ENCODE measurements at regions not wholly inside any gene's neighbourhood (a gene's known extent, or its start where the extent isn't known, plus 50 kb on each side); places are given as distances from the start of the nearest gene placed in this dataset.

DNA sequence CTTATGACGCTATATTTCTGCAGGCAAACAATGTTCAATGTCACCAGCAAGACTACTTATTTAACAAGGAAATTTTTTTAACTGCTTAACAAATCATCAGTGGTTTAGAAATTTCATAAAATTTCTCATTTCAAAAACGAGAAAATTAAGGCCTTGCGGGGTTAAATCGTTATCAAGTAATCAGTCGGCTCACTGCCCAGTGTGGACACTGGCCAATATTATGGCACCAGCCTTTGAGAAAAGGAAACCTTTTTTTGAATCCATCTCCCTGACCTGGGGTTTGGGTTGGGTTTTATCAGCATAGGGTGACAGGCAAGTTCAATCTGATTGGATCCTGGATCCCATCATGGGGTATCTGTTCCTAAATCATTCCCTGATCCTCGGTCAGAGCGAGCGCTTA is 461.2 kb downstream of the SETD4 start:
- Histone ChIP-seq H3K4me3 (ENCODE audit: low read depth, low read length) (no peak overlapping the region), H3K27ac (ENCODE audit: extremely low read depth, low read depth, low read length) (no peak overlapping the region), H3K9me3 (ENCODE audit: control insufficient read depth, insufficient read depth, low read depth, low read length) (no peaks in the 10 kb centered on the region), H3K4me1 (ENCODE audit: control insufficient read depth, insufficient read depth, low read length) (no peaks in the 10 kb centered on the region), H3K36me3 (ENCODE audit: control insufficient read depth in 2 of 2, insufficient read depth in 1 of 2, low read length in 2 of 2) (no peaks in the 10 kb centered on the region)
- no peak for TF ChIP-seq ZNF223 (tag by site-specific recombination; IDR thresholded peaks at IDR 0.05)
- TF ChIP-seq ZNF555 (tag by site-specific recombination; conservative IDR thresholded peaks at IDR 0.05) = no peak
- no peak for TF ChIP-seq ZSCAN30 (tag by site-specific recombination; IDR thresholded peaks at IDR 0.05)
- TF ChIP-seq ZBTB1 (tag by site-specific recombination; IDR thresholded peaks at IDR 0.05) = no peak
- ChIA-PET CTCF (no interaction called here), POLR2A (no interaction called here)

DNA sequence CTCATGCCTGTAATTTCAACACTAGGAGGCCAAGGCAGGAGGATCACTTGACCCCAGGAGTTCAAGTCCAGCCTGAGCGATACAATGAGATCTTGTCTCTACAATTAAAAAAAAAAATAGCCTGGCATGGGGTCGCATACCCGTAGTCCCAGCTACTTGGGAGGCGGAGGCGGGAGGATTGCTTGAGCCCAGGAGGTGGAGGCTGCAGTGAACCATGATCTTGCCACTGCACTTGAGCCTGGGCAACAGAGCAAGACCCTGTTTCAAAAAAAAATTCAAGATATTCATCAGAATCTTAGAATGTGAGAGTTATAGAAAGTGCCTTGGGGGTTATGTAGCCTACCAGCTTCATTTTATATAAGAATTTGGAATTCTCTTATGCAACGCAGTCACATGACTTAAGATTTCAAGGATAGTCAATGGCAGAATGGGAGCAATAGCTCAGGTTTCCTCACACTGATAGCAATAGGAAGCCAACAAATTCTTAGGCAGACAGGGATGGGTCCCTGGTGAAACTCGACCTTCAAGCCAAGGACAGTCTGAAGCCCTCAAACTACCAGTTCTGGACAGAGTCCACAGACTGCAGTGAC is 462.5 kb downstream of the SETD4 start:
- TF ChIP-seq ZFP37 (tag by site-specific recombination; IDR thresholded peaks at IDR 0.05) (no peak), KLF7 (tag by site-specific recombination; IDR thresholded peaks at IDR 0.05; ENCODE audit: borderline replicate concordance) (no peak), ZNF121 (tag by site-specific recombination; IDR thresholded peaks at IDR 0.05) (0 out of 2 replicates have a peak, but pooled peaks have one; percentile 62)
- TF ChIP-seq, protein P1, sequence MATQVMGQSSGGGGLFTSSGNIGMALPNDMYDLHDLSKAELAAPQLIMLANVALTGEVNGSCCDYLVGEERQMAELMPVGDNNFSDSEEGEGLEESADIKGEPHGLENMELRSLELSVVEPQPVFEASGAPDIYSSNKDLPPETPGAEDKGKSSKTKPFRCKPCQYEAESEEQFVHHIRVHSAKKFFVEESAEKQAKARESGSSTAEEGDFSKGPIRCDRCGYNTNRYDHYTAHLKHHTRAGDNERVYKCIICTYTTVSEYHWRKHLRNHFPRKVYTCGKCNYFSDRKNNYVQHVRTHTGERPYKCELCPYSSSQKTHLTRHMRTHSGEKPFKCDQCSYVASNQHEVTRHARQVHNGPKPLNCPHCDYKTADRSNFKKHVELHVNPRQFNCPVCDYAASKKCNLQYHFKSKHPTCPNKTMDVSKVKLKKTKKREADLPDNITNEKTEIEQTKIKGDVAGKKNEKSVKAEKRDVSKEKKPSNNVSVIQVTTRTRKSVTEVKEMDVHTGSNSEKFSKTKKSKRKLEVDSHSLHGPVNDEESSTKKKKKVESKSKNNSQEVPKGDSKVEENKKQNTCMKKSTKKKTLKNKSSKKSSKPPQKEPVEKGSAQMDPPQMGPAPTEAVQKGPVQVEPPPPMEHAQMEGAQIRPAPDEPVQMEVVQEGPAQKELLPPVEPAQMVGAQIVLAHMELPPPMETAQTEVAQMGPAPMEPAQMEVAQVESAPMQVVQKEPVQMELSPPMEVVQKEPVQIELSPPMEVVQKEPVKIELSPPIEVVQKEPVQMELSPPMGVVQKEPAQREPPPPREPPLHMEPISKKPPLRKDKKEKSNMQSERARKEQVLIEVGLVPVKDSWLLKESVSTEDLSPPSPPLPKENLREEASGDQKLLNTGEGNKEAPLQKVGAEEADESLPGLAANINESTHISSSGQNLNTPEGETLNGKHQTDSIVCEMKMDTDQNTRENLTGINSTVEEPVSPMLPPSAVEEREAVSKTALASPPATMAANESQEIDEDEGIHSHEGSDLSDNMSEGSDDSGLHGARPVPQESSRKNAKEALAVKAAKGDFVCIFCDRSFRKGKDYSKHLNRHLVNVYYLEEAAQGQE (tag by site-specific recombination; IDR thresholded peaks at IDR 0.05) = no peak
- Histone ChIP-seq H3K36me3 (ENCODE audit: control insufficient read depth in 2 of 2, insufficient read depth in 1 of 2, low read length in 2 of 2) (no peaks in the 10 kb centered on the region), H3K4me1 (ENCODE audit: control insufficient read depth, insufficient read depth, low read length) (peaks cover 7% of the 10 kb centered on the region; the same call in 1 of the 2 replicates), H3K9me3 (ENCODE audit: control insufficient read depth, insufficient read depth, low read depth, low read length) (no peaks in the 10 kb centered on the region), H3K27ac (ENCODE audit: extremely low read depth, low read depth, low read length) (no peak overlapping the region), H3K4me3 (ENCODE audit: low read depth, low read length) (no peak overlapping the region)
- POLR2A ChIA-PET = no interaction called here
- CTCF ChIA-PET = no interaction called here

DNA sequence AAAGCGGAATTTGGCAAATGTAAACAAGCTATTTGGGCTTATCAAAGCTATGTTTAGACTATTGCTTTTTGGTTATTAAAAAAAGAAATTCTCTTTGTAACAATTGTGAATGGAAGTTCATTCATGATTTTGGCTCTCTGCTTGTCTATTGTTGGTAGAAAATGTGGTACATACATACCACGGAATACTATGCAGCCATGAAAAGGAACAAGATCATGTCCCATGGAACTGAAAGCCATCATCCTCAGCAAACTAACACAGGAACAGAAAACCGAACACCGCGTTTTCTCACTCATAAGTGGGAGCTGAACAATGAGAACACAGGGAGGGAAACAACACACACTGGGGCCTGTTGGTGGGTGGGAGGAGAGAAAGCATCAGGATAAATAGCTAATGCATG is 465.4 kb downstream of the SETD4 start:
- TF ChIP-seq ZNF391 (tag by site-specific recombination; IDR thresholded peaks at IDR 0.05; ENCODE audit: borderline replicate concordance, low read depth) (no peak), ZNF146 (tag by site-specific recombination; IDR thresholded peaks at IDR 0.05) (peak; percentile 100), SALL2 (tag by site-specific recombination; IDR thresholded peaks at IDR 0.05; ENCODE audit: borderline replicate concordance) (no peak)
- H3K27ac ChIP-seq (ENCODE audit: extremely low read depth, low read depth, low read length) = no peak overlapping the region
- ChIA-PET POLR2A (no interaction called here), CTCF (interaction anchor here (0.6 kb wide), 1 partner anchor 431 kb away, joined by 3 read pairs; no protein-coding TSS in a partner anchor)
- H3K36me3 ChIP-seq (ENCODE audit: control insufficient read depth in 2 of 2, insufficient read depth in 1 of 2, low read length in 2 of 2) = no peaks in the 10 kb centered on the region
- H3K9me3 ChIP-seq (ENCODE audit: control insufficient read depth, insufficient read depth, low read depth, low read length) = no peaks in the 10 kb centered on the region
- peaks cover 17% of the 10 kb centered on the region for H3K4me1 ChIP-seq (ENCODE audit: control insufficient read depth, insufficient read depth, low read length)
- H3K4me3 ChIP-seq (ENCODE audit: low read depth, low read length) = no peak overlapping the region

DNA sequence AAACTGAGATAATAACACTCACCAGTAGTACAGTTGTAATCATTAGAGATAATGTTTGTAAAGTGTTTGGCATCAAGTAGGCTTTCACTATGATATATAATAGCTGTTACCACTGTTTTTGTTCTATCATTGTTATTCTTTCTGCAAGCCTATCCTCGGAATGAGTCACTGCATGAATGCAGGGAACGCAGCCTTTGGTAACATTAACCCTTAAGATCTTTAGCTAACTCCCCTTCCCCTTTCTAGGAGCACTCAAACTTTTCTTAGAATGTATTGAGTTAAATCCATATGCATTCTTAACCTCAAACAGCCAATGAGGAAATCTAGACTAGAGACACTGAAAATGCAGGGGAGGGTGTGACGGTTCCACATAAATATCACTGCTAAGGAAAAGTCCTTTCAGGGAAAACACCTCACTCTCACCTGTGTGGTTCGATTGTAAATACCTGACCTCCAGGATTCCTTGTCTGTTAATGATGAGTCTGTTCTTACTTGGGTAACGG is 467.3 kb downstream of the SETD4 start:
- H3K27ac ChIP-seq (ENCODE audit: extremely low read depth, low read depth, low read length) = peak overlapping the region; percentile 44
- H3K9me3 ChIP-seq (ENCODE audit: control insufficient read depth, insufficient read depth, low read depth, low read length) = no peaks in the 10 kb centered on the region
- ChIA-PET POLR2A (interaction anchor here (0.6 to 1.2 kb wide), 3 partner anchors 20 to 704 kb away, joined by 3 read pairs; no protein-coding TSS in a partner anchor), CTCF (interaction anchor here (0.5 to 1.0 kb wide), 3 partner anchors 11 to 337 kb away, joined by 3 read pairs; no protein-coding TSS in a partner anchor)
- no peak overlapping the region for H3K4me3 ChIP-seq (ENCODE audit: low read depth, low read length)
- H3K4me1 ChIP-seq (ENCODE audit: control insufficient read depth, insufficient read depth, low read length) = peaks cover 17% of the 10 kb centered on the region
- no peaks in the 10 kb centered on the region for H3K36me3 ChIP-seq (ENCODE audit: control insufficient read depth in 2 of 2, insufficient read depth in 1 of 2, low read length in 2 of 2)
- TF ChIP-seq SALL2 (tag by site-specific recombination; IDR thresholded peaks at IDR 0.05; ENCODE audit: borderline replicate concordance) = no peak
- TF ChIP-seq ZNF324 (tag by site-specific recombination; IDR thresholded peaks at IDR 0.05) = 0 out of 2 replicates have a peak, but pooled peaks have one; percentile 45
- TF ChIP-seq, protein P2, sequence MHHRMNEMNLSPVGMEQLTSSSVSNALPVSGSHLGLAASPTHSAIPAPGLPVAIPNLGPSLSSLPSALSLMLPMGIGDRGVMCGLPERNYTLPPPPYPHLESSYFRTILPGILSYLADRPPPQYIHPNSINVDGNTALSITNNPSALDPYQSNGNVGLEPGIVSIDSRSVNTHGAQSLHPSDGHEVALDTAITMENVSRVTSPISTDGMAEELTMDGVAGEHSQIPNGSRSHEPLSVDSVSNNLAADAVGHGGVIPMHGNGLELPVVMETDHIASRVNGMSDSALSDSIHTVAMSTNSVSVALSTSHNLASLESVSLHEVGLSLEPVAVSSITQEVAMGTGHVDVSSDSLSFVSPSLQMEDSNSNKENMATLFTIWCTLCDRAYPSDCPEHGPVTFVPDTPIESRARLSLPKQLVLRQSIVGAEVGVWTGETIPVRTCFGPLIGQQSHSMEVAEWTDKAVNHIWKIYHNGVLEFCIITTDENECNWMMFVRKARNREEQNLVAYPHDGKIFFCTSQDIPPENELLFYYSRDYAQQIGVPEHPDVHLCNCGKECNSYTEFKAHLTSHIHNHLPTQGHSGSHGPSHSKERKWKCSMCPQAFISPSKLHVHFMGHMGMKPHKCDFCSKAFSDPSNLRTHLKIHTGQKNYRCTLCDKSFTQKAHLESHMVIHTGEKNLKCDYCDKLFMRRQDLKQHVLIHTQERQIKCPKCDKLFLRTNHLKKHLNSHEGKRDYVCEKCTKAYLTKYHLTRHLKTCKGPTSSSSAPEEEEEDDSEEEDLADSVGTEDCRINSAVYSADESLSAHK (tag by site-specific recombination; IDR thresholded peaks at IDR 0.05) = no peak
- TF ChIP-seq ZBTB17 (tag by site-specific recombination; IDR thresholded peaks at IDR 0.05) = peak; percentile 46
- no peak for TF ChIP-seq ZNF571 (tag by site-specific recombination; IDR thresholded peaks at IDR 0.05)
- TF ChIP-seq ZNF529 (tag by site-specific recombination; IDR thresholded peaks at IDR 0.05; ENCODE audit: insufficient replicate concordance) = no peak
- TF ChIP-seq, protein P3, sequence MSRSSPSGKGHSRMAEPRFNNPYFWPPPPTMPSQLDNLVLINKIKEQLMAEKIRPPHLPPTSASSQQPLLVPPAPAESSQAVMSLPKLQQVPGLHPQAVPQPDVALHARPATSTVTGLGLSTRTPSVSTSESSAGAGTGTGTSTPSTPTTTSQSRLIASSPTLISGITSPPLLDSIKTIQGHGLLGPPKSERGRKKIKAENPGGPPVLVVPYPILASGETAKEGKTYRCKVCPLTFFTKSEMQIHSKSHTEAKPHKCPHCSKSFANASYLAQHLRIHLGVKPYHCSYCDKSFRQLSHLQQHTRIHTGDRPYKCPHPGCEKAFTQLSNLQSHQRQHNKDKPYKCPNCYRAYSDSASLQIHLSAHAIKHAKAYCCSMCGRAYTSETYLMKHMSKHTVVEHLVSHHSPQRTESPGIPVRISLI (tag by site-specific recombination; IDR thresholded peaks at IDR 0.05) = 0 out of 2 replicates have a peak, but pooled peaks have one; percentile 11
- peak; percentile 83 for TF ChIP-seq ZNF629 (tag by site-specific recombination; IDR thresholded peaks at IDR 0.05)
- no peak for TF ChIP-seq ZNF214 (tag by site-specific recombination; IDR thresholded peaks at IDR 0.05; ENCODE audit: borderline replicate concordance)

Measured in HEK293 (cell line).